Trophoblast cell (in vitro differentiated cells and primary cell): ENCODE measurements at regions not wholly inside any gene's neighbourhood (a gene's known extent, or its start where the extent isn't known, plus 50 kb on each side); places are given as distances from the start of the nearest gene placed in this dataset.

Source experiments
- DNase-seq, 2 donors: peaks; one replicate each; pipeline ENCODE4 v3.0.0-alpha.2; 2016
- H2AFZ ChIP-seq: 2 replicates; pipeline ENCODE4 v1.6.1; 2013; ENCODE audit warnings: low read length, moderate library complexity, mild to moderate bottlenecking; ENCODE audit not compliant: insufficient read depth, poor library complexity
- H2AK5ac ChIP-seq: 2 replicates; pipeline ENCODE4 v1.6.1; 2013; ENCODE audit warnings: mild to moderate bottlenecking, low read length
- H2BK120ac ChIP-seq: 2 replicates; pipeline ENCODE4 v1.6.1; 2013; ENCODE audit warnings: low read length, mild to moderate bottlenecking, moderate library complexity; ENCODE audit not compliant: insufficient read depth, poor library complexity
- H2BK12ac ChIP-seq: 2 replicates; pipeline ENCODE4 v1.6.1; 2013; ENCODE audit warnings: mild to moderate bottlenecking, low read length, moderate library complexity
- H2BK5ac ChIP-seq: 2 replicates; pipeline ENCODE4 v1.6.1; 2013; ENCODE audit warnings: low read length, low read depth, moderate library complexity, mild to moderate bottlenecking; ENCODE audit not compliant: poor library complexity
- H3K14ac ChIP-seq: 2 replicates; pipeline ENCODE4 v1.6.1; 2013; ENCODE audit warnings: mild to moderate bottlenecking, low read length
- H3K18ac ChIP-seq: 2 replicates; pipeline ENCODE4 v1.6.1; 2013; ENCODE audit warnings: mild to moderate bottlenecking, low read length
- H3K23ac ChIP-seq: 2 replicates; pipeline ENCODE4 v1.6.1; 2013; ENCODE audit warnings: low read length
- H3K27ac ChIP-seq: 2 replicates; pipeline ENCODE4 v1.5.1; 2013; ENCODE audit warnings: low read depth, mild to moderate bottlenecking, inconsistent platforms, low read length, moderate library complexity
- H3K27me3 ChIP-seq: 2 replicates; pipeline ENCODE4 v1.6.1; 2013; ENCODE audit warnings: inconsistent platforms, mild to moderate bottlenecking, low read length, moderate library complexity; ENCODE audit not compliant: insufficient read depth
- H3K36me3 ChIP-seq, 2 experiments: 1 replicate in 1 of 2; 2 replicates in 1 of 2; pipeline ENCODE4 v1.6.1; 2013; ENCODE audit warnings: low read length in 2 of 2, mild to moderate bottlenecking in 2 of 2, moderate library complexity in 1 of 2; ENCODE audit not compliant: insufficient read depth in 2 of 2, control insufficient read depth in 1 of 2
- H3K4ac ChIP-seq: 2 replicates; pipeline ENCODE4 v1.6.1; 2013; ENCODE audit warnings: low read depth, mild to moderate bottlenecking, low read length, moderate library complexity
- H3K4me1 ChIP-seq, 2 experiments: 1 replicate in 1 of 2; 2 replicates in 1 of 2; pipeline ENCODE4 v1.6.1; 2013; ENCODE audit warnings: low read length in 2 of 2, mild to moderate bottlenecking in 2 of 2, moderate library complexity in 1 of 2; ENCODE audit not compliant: insufficient read depth in 2 of 2, control insufficient read depth in 1 of 2
- H3K4me2 ChIP-seq: 2 replicates; pipeline ENCODE4 v1.6.1; 2013; ENCODE audit warnings: inconsistent platforms, mild to moderate bottlenecking, low read length, moderate library complexity
- H3K4me3 ChIP-seq: 2 replicates; pipeline ENCODE4 v1.5.1; 2013; ENCODE audit warnings: mild to moderate bottlenecking, low read depth, low read length, inconsistent platforms
- H3K79me1 ChIP-seq: one replicate; pipeline ENCODE4 v1.6.1; 2013; ENCODE audit warnings: low read length
- H3K79me2 ChIP-seq: 2 replicates; pipeline ENCODE4 v1.6.1; 2013; ENCODE audit warnings: low read length, mild to moderate bottlenecking; ENCODE audit not compliant: control insufficient read depth, insufficient read depth, poor library complexity
- H3K9ac ChIP-seq: 2 replicates; pipeline ENCODE4 v1.6.1; 2013; ENCODE audit warnings: mild to moderate bottlenecking, low read length
- H3K9me3 ChIP-seq: 2 replicates; pipeline ENCODE4 v1.6.1; 2013; ENCODE audit warnings: low read depth, mild to moderate bottlenecking, control low read depth, inconsistent platforms, low read length; ENCODE audit not compliant: insufficient read depth
- H4K12ac ChIP-seq: 2 replicates; pipeline ENCODE4 v1.6.1; 2013; ENCODE audit warnings: low read depth, mild to moderate bottlenecking, low read length, moderate library complexity
- H4K8ac ChIP-seq: 2 replicates; pipeline ENCODE4 v1.6.1; 2013; ENCODE audit warnings: low read depth, mild to moderate bottlenecking, low read length, moderate library complexity
- H4K91ac ChIP-seq: one replicate; pipeline ENCODE4 v1.6.1; 2013; ENCODE audit warnings: low read depth, mild to moderate bottlenecking, low read length, moderate library complexity
- WGBS: extraction: QIAGEN DNeasy Blood & Tissue Kit; methylation state at CpG from one replicate; pipeline ENCODE4 v1.1.7; 2013; ENCODE audit warnings: missing lambda C conversion rate; ENCODE audit not compliant: insufficient read length, insufficient coverage; ENCODE audit errors: extremely low coverage; 5-methylcytosine and 5-hydroxymethylcytosine counted together

DNA sequence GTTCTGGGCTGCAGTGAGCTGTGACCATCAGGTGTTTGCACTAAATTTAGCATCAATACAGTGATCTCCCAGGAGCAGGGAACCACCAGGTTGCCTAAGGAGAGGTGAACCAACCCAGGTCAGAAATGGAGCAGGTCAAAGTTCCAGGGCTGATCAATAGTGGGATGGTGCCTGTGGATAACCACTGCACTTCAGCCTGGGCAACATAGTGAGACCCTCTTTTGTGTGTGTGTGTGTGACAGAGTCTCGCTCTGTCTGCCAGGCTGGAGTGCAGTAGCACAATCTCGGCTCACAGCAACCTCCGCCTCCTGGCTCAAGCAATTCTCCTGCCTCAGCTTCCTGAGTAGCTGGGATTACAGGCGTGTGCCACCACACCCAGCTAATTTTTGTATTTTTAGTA, 163.7 kb upstream of the SERTAD2 start:
- H3K4me2 ChIP-seq: no peak overlapping the region
- H3K9me3 ChIP-seq: no peaks in the 10 kb centered on the region
- H3K9ac ChIP-seq: no peak overlapping the region
- no peaks in the 10 kb centered on the region for H3K36me3 ChIP-seq
- H2BK120ac ChIP-seq: no peak overlapping the region
- H3K4me3 ChIP-seq: no peak overlapping the region
- no peak overlapping the region for H2AK5ac ChIP-seq
- no peak overlapping the region for H4K12ac ChIP-seq
- H2AFZ ChIP-seq: no peak overlapping the region
- H3K27me3 ChIP-seq: no peaks in the 10 kb centered on the region
- no peak for DNase-seq
- no peak overlapping the region for H4K8ac ChIP-seq
- H3K4ac ChIP-seq: no peak overlapping the region
- no peak overlapping the region for H2BK5ac ChIP-seq
- no peak overlapping the region for H3K14ac ChIP-seq
- no peaks in the 10 kb centered on the region for H3K79me2 ChIP-seq
- H3K23ac ChIP-seq: no peak overlapping the region
- peaks cover 2 to 16% of the 10 kb centered on the region in 2 experiments for H3K4me1 ChIP-seq
- H3K18ac ChIP-seq: peak overlapping the region; percentile 61
- H3K27ac ChIP-seq: peak overlapping the region; percentile 13
- peaks cover 3% of the 10 kb centered on the region for H3K79me1 ChIP-seq
- WGBS: no CpG with 5 or more reads among the region's 4 CpGs
- H2BK12ac ChIP-seq: no peak overlapping the region
- H4K91ac ChIP-seq: no peak overlapping the region

DNA sequence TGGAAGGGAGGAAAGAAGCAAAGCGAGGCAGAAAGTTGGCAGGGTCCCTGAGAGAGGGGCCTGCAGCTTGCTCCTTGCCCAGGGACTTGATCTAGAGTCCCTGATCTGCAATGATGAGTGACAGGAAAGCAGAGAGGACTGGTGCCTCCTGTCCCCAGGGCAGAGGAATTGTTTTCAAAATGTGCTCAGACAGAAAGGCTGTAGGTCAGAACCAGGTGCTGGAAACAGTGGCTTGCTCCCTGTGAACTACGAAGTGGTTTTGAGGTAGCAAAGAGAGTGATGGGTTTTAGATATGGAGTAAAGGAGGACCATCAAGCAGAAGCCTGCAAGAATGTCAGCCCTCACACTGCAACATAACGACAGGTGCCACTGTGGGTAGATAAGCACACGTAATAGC, 164.9 kb upstream of the SERTAD2 start:
- Histone ChIP-seq H3K4ac (no peak overlapping the region), H3K9ac (no peak overlapping the region), H3K27me3 (no peaks in the 10 kb centered on the region), H3K14ac (no peak overlapping the region), H2AFZ (no peak overlapping the region), H2BK5ac (no peak overlapping the region), H3K27ac (peak overlapping the region; percentile 40), H3K36me3 (no peaks in the 10 kb centered on the region), H3K23ac (no peak overlapping the region), H2BK12ac (no peak overlapping the region), H2AK5ac (no peak overlapping the region), H4K91ac (no peak overlapping the region), H3K18ac (no peak overlapping the region), H3K4me1 (peaks cover 2 to 16% of the 10 kb centered on the region in 2 experiments), H4K8ac (no peak overlapping the region), H3K4me3 (no peak overlapping the region), H3K79me2 (no peaks in the 10 kb centered on the region), H3K79me1 (peaks cover 3% of the 10 kb centered on the region), H2BK120ac (no peak overlapping the region), H3K9me3 (no peaks in the 10 kb centered on the region), H3K4me2 (no peak overlapping the region), H4K12ac (no peak overlapping the region)
- DNase-seq: peak in 1 of 2 donors; percentile 37
- WGBS: no CpG with 5 or more reads among the region's 4 CpGs

DNA sequence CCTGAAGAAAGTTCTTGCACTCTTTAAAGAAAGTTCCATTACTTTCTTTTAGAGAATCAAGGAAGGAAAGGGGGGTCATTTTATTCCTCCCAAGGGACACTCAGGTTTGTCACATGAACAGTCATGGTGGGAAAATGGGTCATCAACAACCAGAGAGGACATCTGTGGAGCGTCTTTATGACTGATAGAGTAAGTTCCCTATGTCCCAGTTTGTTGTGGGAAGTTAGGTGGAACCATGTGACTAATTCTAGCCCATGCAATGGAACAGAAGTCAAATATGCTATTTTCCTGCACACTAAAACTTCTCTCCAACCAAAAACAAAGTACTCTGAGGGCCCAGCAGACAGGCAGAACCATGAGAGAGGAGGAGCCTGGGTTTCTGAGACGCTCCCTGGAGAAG, 165.6 kb upstream of the SERTAD2 start:
- Histone ChIP-seq H3K79me2 (no peaks in the 10 kb centered on the region), H3K9ac (no peak overlapping the region), H3K18ac (no peak overlapping the region), H4K91ac (no peak overlapping the region), H3K36me3 (no peaks in the 10 kb centered on the region), H3K27ac (no peak overlapping the region), H3K4me1 (peaks cover 2 to 16% of the 10 kb centered on the region in 2 experiments), H3K79me1 (peaks cover 3% of the 10 kb centered on the region), H2BK12ac (no peak overlapping the region), H3K4me3 (no peak overlapping the region), H3K9me3 (no peaks in the 10 kb centered on the region), H2BK5ac (no peak overlapping the region), H3K4ac (no peak overlapping the region), H2AK5ac (no peak overlapping the region), H4K8ac (no peak overlapping the region), H3K27me3 (no peaks in the 10 kb centered on the region), H2BK120ac (peak overlapping the region; percentile 44), H3K14ac (no peak overlapping the region), H4K12ac (no peak overlapping the region), H3K4me2 (no peak overlapping the region), H3K23ac (no peak overlapping the region), H2AFZ (peak overlapping the region; percentile 23)
- DNase-seq: peak in 1 of 2 donors; percentile 25
- no CpG with 5 or more reads among the region's 2 CpGs for whole genome bisulfite sequencing

DNA sequence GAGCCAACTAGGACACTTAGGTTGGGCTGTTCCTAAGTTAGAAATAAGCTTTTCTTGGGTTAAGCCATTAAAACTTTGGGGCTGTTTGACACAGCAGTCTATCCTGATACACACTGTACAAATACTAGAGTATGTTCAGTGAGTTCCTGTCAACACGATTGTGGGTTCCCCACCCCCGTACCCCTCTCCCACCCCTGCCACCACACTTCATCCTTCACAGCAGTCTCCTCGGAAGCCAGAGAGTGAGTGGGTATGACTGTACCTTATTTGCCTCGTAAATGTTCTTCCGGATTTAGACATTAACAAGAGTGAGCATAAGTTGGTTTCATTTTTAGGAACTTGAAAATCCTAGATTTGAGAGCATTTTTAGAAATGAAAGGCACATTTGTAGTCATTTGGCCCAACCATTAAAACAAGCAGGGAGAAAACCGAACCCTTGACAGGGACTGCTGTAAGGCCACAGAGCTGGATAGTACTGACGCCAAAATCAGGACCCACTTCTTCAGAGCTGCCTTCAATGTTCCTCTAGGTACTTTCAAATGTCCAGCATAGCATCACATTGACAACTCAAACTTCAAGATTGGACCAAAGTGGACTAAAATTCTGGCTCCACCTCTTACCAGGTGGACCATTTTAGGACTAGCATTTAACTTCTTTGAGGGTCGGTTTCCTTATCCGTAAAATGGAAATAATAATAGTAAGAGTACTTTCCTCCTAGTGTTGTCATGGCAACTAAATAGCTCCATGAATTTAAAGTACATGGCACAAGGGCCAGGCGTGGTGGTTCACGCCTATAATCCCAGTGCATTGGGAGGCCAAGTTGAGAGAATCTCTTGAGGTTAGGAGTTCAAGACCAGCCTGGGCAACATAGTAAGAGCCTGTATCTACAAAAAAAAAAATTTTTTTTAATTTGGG, 166.3 kb upstream of the SERTAD2 start:
- Histone ChIP-seq H3K23ac (no peak overlapping the region), H4K12ac (no peak overlapping the region), H4K8ac (no peak overlapping the region), H3K4me3 (no peak overlapping the region), H2BK5ac (no peak overlapping the region), H3K79me1 (peaks cover 3% of the 10 kb centered on the region), H2BK120ac (peak overlapping the region; percentile 44), H3K79me2 (no peaks in the 10 kb centered on the region), H3K4me1 (peaks cover 2 to 16% of the 10 kb centered on the region in 2 experiments), H3K9me3 (no peaks in the 10 kb centered on the region), H3K27me3 (no peaks in the 10 kb centered on the region), H3K14ac (no peak overlapping the region), H3K4me2 (no peak overlapping the region), H2BK12ac (no peak overlapping the region), H3K9ac (no peak overlapping the region), H3K36me3 (no peaks in the 10 kb centered on the region), H3K18ac (no peak overlapping the region), H4K91ac (no peak overlapping the region), H3K27ac (no peak overlapping the region), H2AFZ (peak overlapping the region; percentile 23), H2AK5ac (no peak overlapping the region), H3K4ac (no peak overlapping the region)
- WGBS: no CpG with 5 or more reads among the region's 11 CpGs
- no peak for DNase-seq
